Naive thymus-derived CD4-positive, alpha-beta T cell (primary cell): ENCODE measurements at regions not wholly inside any gene's neighbourhood (a gene's known extent, or its start where the extent isn't known, plus 50 kb on each side); places are given as distances from the start of the nearest gene placed in this dataset.

Experiments
- ATAC-seq: fragments of 150-1000 bp; cut with Tn5 transposase; 2 replicates; pipeline ENCODE4 v1.10.0; 2021; ENCODE audit warnings: mild to moderate bottlenecking, moderate library complexity
- CTCF ChIA-PET: fragments of 350-600 bp; sonication (Branson Sonifier 250); formaldehyde crosslinking; loops from one replicate; lab custom pipeline; 2021; ENCODE audit warnings: antibody characterized with exemption; lab: Charles Lee
- POLR2A ChIA-PET: fragments of 350-600 bp; sonication (Branson Sonifier 250); formaldehyde crosslinking; loops from one replicate; lab custom pipeline; 2021; ENCODE audit warnings: antibody characterized with exemption, inconsistent platforms; lab: Charles Lee
- DNase-seq, 9 donors: peaks; one replicate each; pipeline versions ENCODE4 v3.0.0 to v3.0.0-alpha.2; 2020 to 2022; ENCODE audit warnings: mixed read lengths in 1 of 9
- H3K27ac ChIP-seq: one replicate; pipeline ENCODE4 v1.7.0; 2013; ENCODE audit warnings: mild to moderate bottlenecking, low read depth, low read length, moderate library complexity
- H3K27me3 ChIP-seq, 2 donors: one replicate each; pipeline ENCODE4 v1.7.0; 2013; ENCODE audit warnings: low read length in 2 of 2, mild to moderate bottlenecking in 2 of 2, moderate library complexity in 2 of 2; ENCODE audit not compliant: control insufficient read depth in 2 of 2, insufficient read depth in 2 of 2
- H3K36me3 ChIP-seq, 3 experiments: 1 replicate in 2 of 3; 2 replicates in 1 of 3; pipeline ENCODE4 v1.7.0; 2013; ENCODE audit warnings: low read length in 3 of 3, mild to moderate bottlenecking in 3 of 3, moderate library complexity in 1 of 3; ENCODE audit not compliant: insufficient read depth in 3 of 3, control insufficient read depth in 2 of 3
- H3K4me1 ChIP-seq, 2 donors: one replicate each; pipeline ENCODE4 v1.7.0; 2013; ENCODE audit warnings: low read length in 2 of 2, mild to moderate bottlenecking in 2 of 2, moderate library complexity in 1 of 2; ENCODE audit not compliant: control insufficient read depth in 2 of 2, insufficient read depth in 2 of 2
- H3K4me3 ChIP-seq: 2 replicates; pipeline ENCODE4 v1.7.0; 2013; ENCODE audit warnings: mild to moderate bottlenecking, low read length
- H3K9me3 ChIP-seq, 3 experiments: 1 replicate in 2 of 3; 2 replicates in 1 of 3; pipeline ENCODE4 v1.7.0; 2013; ENCODE audit warnings: low read length in 3 of 3; ENCODE audit not compliant: control insufficient read depth in 2 of 3
- H3K27ac Mint-ChIP-seq, 9 donors: one replicate each; pipeline ENCODE4 v1.8.0; 2020 to 2022; ENCODE audit warnings: mixed read lengths in 9 of 9, mild to moderate bottlenecking in 8 of 9, moderate library complexity in 5 of 9, inconsistent platforms in 2 of 9
- H3K27me3 Mint-ChIP-seq, 5 donors: one replicate each; pipeline ENCODE4 v1.8.0; 2021 to 2022; ENCODE audit warnings: mixed read lengths in 5 of 5, mild to moderate bottlenecking in 1 of 5
- H3K36me3 Mint-ChIP-seq, 5 donors: one replicate each; pipeline ENCODE4 v1.8.0; 2020 to 2022; ENCODE audit warnings: mixed read lengths in 5 of 5, mild to moderate bottlenecking in 3 of 5, inconsistent platforms in 1 of 5
- H3K4me1 Mint-ChIP-seq, 7 donors: one replicate each; pipeline ENCODE4 v1.8.0; 2020 to 2022; ENCODE audit warnings: mixed read lengths in 7 of 7, mild to moderate bottlenecking in 3 of 7, inconsistent platforms in 1 of 7
- H3K4me3 Mint-ChIP-seq, 10 donors: one replicate each; pipeline ENCODE4 v1.8.0; 2020 to 2022; ENCODE audit warnings: mild to moderate bottlenecking in 10 of 10, mixed read lengths in 10 of 10, moderate library complexity in 6 of 10, inconsistent platforms in 2 of 10
- H3K9me3 Mint-ChIP-seq, 11 donors: one replicate each; pipeline ENCODE4 v1.8.0; 2020 to 2022; ENCODE audit warnings: mixed read lengths in 11 of 11, mild to moderate bottlenecking in 4 of 11, inconsistent platforms in 1 of 11, moderate library complexity in 1 of 11
- intact Hi-C, 2 donors: fragments of 100-400 bp; cut with micrococcal nuclease; formaldehyde crosslinking; loops; one replicate each; pipeline ENCODE4 v1.15.1; 2023

DNA sequence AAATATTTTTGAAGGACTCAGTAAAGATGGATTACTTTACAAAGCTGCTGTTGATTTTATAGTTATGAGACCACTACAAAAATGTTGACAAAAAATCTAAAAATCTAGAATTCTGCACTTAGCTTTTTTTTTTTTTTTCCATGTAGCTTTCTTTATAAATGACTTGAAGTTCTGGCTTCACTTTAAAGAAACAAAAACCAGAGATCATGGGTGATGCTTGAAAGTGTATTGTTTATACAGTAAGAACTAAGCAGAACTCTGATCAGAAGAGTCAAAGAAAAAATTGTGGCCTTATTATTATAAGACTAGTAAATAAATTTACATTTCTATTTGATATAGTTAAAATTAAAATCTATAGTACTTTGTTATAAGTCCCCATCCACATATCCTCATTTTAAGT lies 301.7 kb downstream of the BLID start:
- POLR2A ChIA-PET: no interaction called here
- DNase-seq (no peak), ATAC-seq (no peak)
- Mint-ChIP-seq H3K4me1 (peaks cover 0 to 1% (median 0%) of the 10 kb centered on the region in 7 donors), H3K27ac (no peak overlapping the region), H3K9me3 (peaks cover 9 to 51% (median 23%) of the 10 kb centered on the region in 11 donors), H3K4me3 (no peak overlapping the region), H3K27me3 (peaks cover 0 to 4% (median 0%) of the 10 kb centered on the region in 5 donors), H3K36me3 (peaks cover 0 to 5% (median 0%) of the 10 kb centered on the region in 5 donors)
- intact Hi-C loops: no loop called here
- Histone ChIP-seq H3K9me3 (peaks cover 0 to 16% (median 0%) of the 10 kb centered on the region in 3 experiments), H3K27ac (no peak overlapping the region), H3K4me3 (no peak overlapping the region), H3K27me3 (no peaks in the 10 kb centered on the region), H3K36me3 (no peaks in the 10 kb centered on the region), H3K4me1 (no peaks in the 10 kb centered on the region)
- CTCF ChIA-PET: no interaction called here

DNA sequence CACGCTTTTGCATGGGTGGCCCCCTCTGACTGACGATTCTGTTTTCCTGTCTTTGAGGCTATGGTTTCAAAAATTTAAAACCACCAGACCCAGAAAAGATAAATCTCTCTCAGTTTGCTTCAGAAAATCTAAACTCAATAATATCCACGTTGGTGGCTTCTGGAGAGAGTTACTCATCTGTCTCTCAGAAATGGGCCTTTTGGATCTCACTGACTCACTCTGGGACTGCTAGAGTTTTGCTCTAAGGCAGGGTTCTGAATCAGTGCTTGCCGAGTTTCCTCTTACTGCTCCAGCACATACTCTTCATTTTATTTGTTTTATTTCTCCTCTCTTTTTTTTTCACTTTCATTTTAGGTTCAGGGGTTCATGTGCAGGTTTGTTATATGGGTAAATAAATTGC lies 305.7 kb downstream of the BLID start:
- no peak overlapping the region for H3K27ac ChIP-seq
- peaks cover 0 to 16% (median 0%) of the 10 kb centered on the region in 3 experiments for H3K9me3 ChIP-seq
- Mint-ChIP-seq H3K27ac (no peak overlapping the region), H3K36me3 (peaks cover 0 to 5% (median 0%) of the 10 kb centered on the region in 5 donors), H3K4me1 (peaks cover 0 to 1% (median 0%) of the 10 kb centered on the region in 7 donors), H3K27me3 (peaks cover 0 to 7% (median 0%) of the 10 kb centered on the region in 5 donors), H3K4me3 (no peak overlapping the region), H3K9me3 (peaks cover 6 to 36% (median 16%) of the 10 kb centered on the region in 11 donors)
- H3K4me3 ChIP-seq: no peak overlapping the region
- no peaks in the 10 kb centered on the region for H3K36me3 ChIP-seq
- DNase-seq (no peak), ATAC-seq (no peak)
- intact Hi-C loops: no loop called here
- CTCF ChIA-PET: no interaction called here
- H3K4me1 ChIP-seq: no peaks in the 10 kb centered on the region
- no peaks in the 10 kb centered on the region for H3K27me3 ChIP-seq
- POLR2A ChIA-PET: no interaction called here

DNA sequence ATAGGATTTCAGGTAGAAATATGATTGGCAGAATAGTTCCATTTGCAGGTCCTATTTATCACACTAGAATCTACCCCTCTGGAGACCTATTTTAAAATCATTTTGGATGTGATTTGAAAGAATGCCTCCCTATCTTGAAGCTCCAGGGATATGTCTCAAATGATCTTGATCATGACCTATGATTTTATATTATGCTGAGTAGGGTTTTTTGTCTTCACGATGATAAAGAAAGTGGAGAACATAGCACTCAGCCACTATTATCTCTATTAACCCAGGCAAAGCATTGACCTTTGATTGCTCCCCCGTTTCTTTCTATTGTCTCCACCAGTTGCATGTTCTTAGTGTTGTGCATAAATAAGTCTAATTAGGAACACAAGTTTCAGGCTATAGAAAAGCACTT lies 307.9 kb downstream of the BLID start:
- Mint-ChIP-seq H3K27me3 (peaks cover 0 to 7% (median 3%) of the 10 kb centered on the region in 5 donors), H3K4me1 (peaks cover 0 to 1% (median 0%) of the 10 kb centered on the region in 7 donors), H3K27ac (no peak overlapping the region), H3K9me3 (peaks cover 5 to 25% (median 12%) of the 10 kb centered on the region in 11 donors), H3K36me3 (no peaks in the 10 kb centered on the region), H3K4me3 (no peak overlapping the region)
- DNase-seq: no peak
- no peaks in the 10 kb centered on the region for H3K27me3 ChIP-seq
- CTCF ChIA-PET: no interaction called here
- no peaks in the 10 kb centered on the region for H3K4me1 ChIP-seq
- peaks cover 0 to 16% (median 0%) of the 10 kb centered on the region in 3 experiments for H3K9me3 ChIP-seq
- no peak for ATAC-seq
- H3K36me3 ChIP-seq: no peaks in the 10 kb centered on the region
- POLR2A ChIA-PET: no interaction called here
- no peak overlapping the region for H3K27ac ChIP-seq
- intact Hi-C loops: no loop called here
- H3K4me3 ChIP-seq: no peak overlapping the region

DNA sequence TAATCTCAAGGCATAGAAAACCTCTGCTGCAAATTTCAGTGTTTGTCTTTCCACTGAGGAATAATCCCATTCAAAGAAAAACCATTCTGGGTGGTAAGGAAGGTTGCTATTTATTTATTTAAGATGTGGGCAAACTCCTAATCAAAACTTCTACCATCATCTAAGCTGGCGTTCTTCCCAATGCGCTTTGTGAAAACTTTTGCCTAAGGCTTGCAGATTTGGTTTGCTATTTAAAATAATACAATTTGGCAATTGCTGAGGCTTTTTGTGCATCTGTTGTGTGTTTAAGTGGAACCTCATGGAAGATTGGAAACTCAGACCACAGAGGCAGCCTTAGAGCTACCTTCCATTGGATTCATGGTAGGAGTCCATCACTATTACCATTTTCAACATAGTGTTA lies 309.0 kb downstream of the BLID start:
- H3K27ac ChIP-seq: no peak overlapping the region
- intact Hi-C loops: no loop called here
- POLR2A ChIA-PET: no interaction called here

DNA sequence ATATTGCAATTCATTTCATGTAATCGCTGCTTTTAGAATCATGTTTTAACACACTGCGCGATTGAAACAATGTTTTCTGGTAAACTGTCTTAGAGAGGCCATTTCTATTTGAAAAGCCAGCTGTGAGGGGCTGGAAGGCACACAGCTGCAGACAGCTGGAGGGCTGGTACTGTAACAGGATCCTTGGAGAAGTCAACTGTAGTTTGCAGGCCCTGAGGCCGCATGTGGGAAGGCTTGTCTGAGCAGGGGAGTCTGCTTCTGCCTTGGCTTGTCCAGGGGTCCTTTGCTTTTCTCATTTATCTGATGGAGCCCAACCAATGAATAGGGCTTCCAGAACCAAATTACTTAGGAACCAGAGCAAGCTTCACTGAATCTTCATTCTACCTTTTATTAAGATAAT lies 313.5 kb downstream of the BLID start:
- no peaks in the 10 kb centered on the region for H3K36me3 Mint-ChIP-seq

More for the DNA sequence above, 309.0 kb downstream of the BLID start:
- CTCF ChIA-PET: no interaction called here
- ATAC-seq: no peak
- H3K27me3 ChIP-seq: no peaks in the 10 kb centered on the region
- no peaks in the 10 kb centered on the region for H3K36me3 ChIP-seq
- Mint-ChIP-seq H3K4me1 (peaks cover 0 to 1% (median 0%) of the 10 kb centered on the region in 7 donors), H3K4me3 (no peak overlapping the region), H3K27me3 (peaks cover 0 to 10% (median 3%) of the 10 kb centered on the region in 5 donors), H3K36me3 (no peaks in the 10 kb centered on the region), H3K27ac (no peak overlapping the region), H3K9me3 (peaks cover 0 to 15% (median 7%) of the 10 kb centered on the region in 11 donors)
- H3K9me3 ChIP-seq: peaks cover 0 to 6% (median 0%) of the 10 kb centered on the region in 3 experiments
- DNase-seq: no peak
- H3K4me3 ChIP-seq: no peak overlapping the region
- H3K4me1 ChIP-seq: no peaks in the 10 kb centered on the region

DNA sequence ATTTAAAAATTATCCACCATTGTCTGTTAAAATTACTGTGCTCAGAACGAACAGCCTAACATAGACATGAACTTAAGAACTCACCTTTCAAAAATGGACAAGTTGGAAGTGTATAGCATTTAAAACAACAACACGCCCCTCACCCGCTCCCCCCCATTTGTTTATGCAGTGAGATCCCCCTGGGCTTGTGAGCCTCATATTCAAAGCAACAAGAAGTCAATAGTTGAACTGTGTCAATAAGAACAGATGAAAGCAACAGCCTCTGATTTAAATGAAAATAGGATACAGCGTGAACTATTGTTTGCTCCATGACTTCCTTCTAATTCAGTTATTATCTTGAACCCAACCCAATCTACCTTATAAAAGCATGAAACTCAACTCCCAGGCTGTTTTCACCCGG lies 314.2 kb downstream of the BLID start:
- CTCF ChIA-PET: no interaction called here
- intact Hi-C loops: no loop called here
- POLR2A ChIA-PET: no interaction called here
- Mint-ChIP-seq H3K27me3 (peaks cover 0 to 10% (median 5%) of the 10 kb centered on the region in 5 donors), H3K36me3 (no peaks in the 10 kb centered on the region), H3K4me1 (no peaks in the 10 kb centered on the region), H3K4me3 (no peak overlapping the region), H3K27ac (no peak overlapping the region), H3K9me3 (peaks cover 0 to 21% (median 7%) of the 10 kb centered on the region in 11 donors)
- no peaks in the 10 kb centered on the region for H3K4me1 ChIP-seq
- H3K27ac ChIP-seq: no peak overlapping the region
- no peak overlapping the region for H3K4me3 ChIP-seq
- H3K9me3 ChIP-seq: no peaks in the 10 kb centered on the region
- DNase-seq: no peak
- no peaks in the 10 kb centered on the region for H3K36me3 ChIP-seq
- H3K27me3 ChIP-seq: no peaks in the 10 kb centered on the region
- no peak for ATAC-seq

More for the DNA sequence above, 313.5 kb downstream of the BLID start:
- Histone ChIP-seq H3K27me3 (no peaks in the 10 kb centered on the region), H3K36me3 (no peaks in the 10 kb centered on the region), H3K27ac (no peak overlapping the region), H3K4me3 (no peak overlapping the region), H3K9me3 (no peaks in the 10 kb centered on the region), H3K4me1 (no peaks in the 10 kb centered on the region)
- DNase-seq (no peak), ATAC-seq (no peak)
- CTCF ChIA-PET: no interaction called here
- peaks cover 0 to 21% (median 7%) of the 10 kb centered on the region in 11 donors for H3K9me3 Mint-ChIP-seq
- POLR2A ChIA-PET: no interaction called here
- no peak overlapping the region for H3K27ac Mint-ChIP-seq
- intact Hi-C loops: no loop called here
- no peaks in the 10 kb centered on the region for H3K4me1 Mint-ChIP-seq
- H3K27me3 Mint-ChIP-seq: peaks cover 0 to 10% (median 5%) of the 10 kb centered on the region in 5 donors
- no peak overlapping the region for H3K4me3 Mint-ChIP-seq

DNA sequence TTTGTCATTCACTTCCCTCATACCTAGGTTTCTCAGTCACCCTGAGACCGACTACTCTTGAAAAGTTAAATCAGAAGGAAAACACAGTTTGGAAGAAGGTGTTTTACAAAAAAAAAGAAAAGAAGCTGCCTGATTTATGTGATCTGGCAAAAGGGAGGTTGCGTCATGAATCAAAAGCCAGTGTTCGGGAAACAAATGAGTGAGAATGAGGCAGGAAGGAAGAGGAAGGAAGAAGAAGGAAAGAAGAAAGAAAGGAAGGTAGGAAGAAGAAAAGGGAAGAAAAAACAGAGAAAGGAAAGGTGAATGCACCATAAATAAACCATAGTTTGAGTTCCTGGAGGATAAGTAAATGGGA lies 314.6 kb downstream of the BLID start:
- H3K36me3 Mint-ChIP-seq: no peaks in the 10 kb centered on the region
- Histone ChIP-seq H3K9me3 (no peaks in the 10 kb centered on the region), H3K4me1 (no peaks in the 10 kb centered on the region), H3K36me3 (no peaks in the 10 kb centered on the region), H3K27ac (no peak overlapping the region), H3K4me3 (no peak overlapping the region), H3K27me3 (no peaks in the 10 kb centered on the region)
- peaks cover 0 to 10% (median 5%) of the 10 kb centered on the region in 5 donors for H3K27me3 Mint-ChIP-seq
- intact Hi-C loops: no loop called here
- peaks cover 0 to 21% (median 7%) of the 10 kb centered on the region in 11 donors for H3K9me3 Mint-ChIP-seq
- H3K27ac Mint-ChIP-seq: peak overlapping the region in 1 of 9 donors; percentile 10
- CTCF ChIA-PET: no interaction called here
- POLR2A ChIA-PET: no interaction called here
- no peak overlapping the region for H3K4me3 Mint-ChIP-seq
- no peak for ATAC-seq
- DNase-seq: no peak
- no peaks in the 10 kb centered on the region for H3K4me1 Mint-ChIP-seq
